Activated T-cell treated with anti-CD3 and anti-CD28 coated beads, Interleukin-2, amount 50 U/mL, for 72 hours (primary cell): ENCODE measurements at regions not wholly inside any gene's neighbourhood (a gene's known extent, or its start where the extent isn't known, plus 50 kb on each side); places are given as distances from the start of the nearest gene placed in this dataset.

Source experiments
- ATAC-seq, 2 donors: fragments of 150-1000 bp; cut with Tn5 transposase; replicated peaks in 1 of 2; 2 replicates each; pipeline ENCODE4 v1.10.0; 2021; ENCODE audit warnings: moderate library complexity in 2 of 2, mild to moderate bottlenecking in 1 of 2
- DNase-seq, 2 donors: peaks; one replicate each; pipeline ENCODE4 v3.0.0; 2021 to 2022; ENCODE audit warnings: mixed read lengths in 1 of 2
- H3K27ac Mint-ChIP-seq: one replicate; pipeline ENCODE4 v1.8.0; 2022; ENCODE audit warnings: mild to moderate bottlenecking, moderate library complexity, mixed read lengths
- H3K27me3 Mint-ChIP-seq: one replicate; pipeline ENCODE4 v1.8.0; 2022; ENCODE audit warnings: low read depth, mixed read lengths
- H3K36me3 Mint-ChIP-seq, 2 donors: one replicate each; pipeline ENCODE4 v1.8.0; 2022; ENCODE audit warnings: mixed read lengths in 2 of 2, mild to moderate bottlenecking in 1 of 2; ENCODE audit not compliant: insufficient read depth in 2 of 2
- H3K4me1 Mint-ChIP-seq: one replicate; pipeline ENCODE4 v1.8.0; 2022; ENCODE audit warnings: low read depth, mixed read lengths
- H3K4me3 Mint-ChIP-seq, 2 donors: one replicate each; pipeline ENCODE4 v1.8.0; 2022; ENCODE audit warnings: mild to moderate bottlenecking in 2 of 2, mixed read lengths in 2 of 2, moderate library complexity in 2 of 2
- H3K9me3 Mint-ChIP-seq, 2 donors: one replicate each; pipeline ENCODE4 v1.8.0; 2022; ENCODE audit warnings: mixed read lengths in 2 of 2

GRCh38 chr15:77749236-77749997, 116.7 kb upstream of the LINGO1 start:
- Mint-ChIP-seq H3K27me3 (no peaks in the 10 kb centered on the region), H3K36me3 (no peaks in the 10 kb centered on the region), H3K9me3 (no peaks in the 10 kb centered on the region), H3K27ac (no peak overlapping the region), H3K4me3 (no peak overlapping the region), H3K4me1 (no peaks in the 10 kb centered on the region)
- DNase-seq: no peak
- no peak for ATAC-seq

- Mint-ChIP-seq H3K27me3 (no peaks in the 10 kb centered on the region), H3K27ac (no peak overlapping the region), H3K4me3 (no peak overlapping the region), H3K9me3 (no peaks in the 10 kb centered on the region), H3K4me1 (no peaks in the 10 kb centered on the region), H3K36me3 (no peaks in the 10 kb centered on the region)
- no peak for DNase-seq
- ATAC-seq: no peak
These were observed 115.7 kb upstream of the LINGO1 start for GRCh38 chr15:77748078-77749064.

- Mint-ChIP-seq H3K27me3 (no peaks in the 10 kb centered on the region), H3K27ac (no peak overlapping the region), H3K4me1 (no peaks in the 10 kb centered on the region), H3K36me3 (no peaks in the 10 kb centered on the region), H3K9me3 (no peaks in the 10 kb centered on the region), H3K4me3 (no peak overlapping the region)
- no peak for ATAC-seq
- DNase-seq: no peak
These were observed 114.7 kb upstream of the LINGO1 start for GRCh38 chr15:77747175-77748077.

GRCh38 chr15:77746254-77747174, 113.8 kb upstream of the LINGO1 start:
- Mint-ChIP-seq H3K4me1 (no peaks in the 10 kb centered on the region), H3K27me3 (no peaks in the 10 kb centered on the region), H3K9me3 (no peaks in the 10 kb centered on the region), H3K36me3 (no peaks in the 10 kb centered on the region), H3K4me3 (no peak overlapping the region), H3K27ac (no peak overlapping the region)
- no peak for ATAC-seq
- DNase-seq: no peak

GRCh38 chr15:77744398-77744797, 111.7 kb upstream of the LINGO1 start:
- ATAC-seq (no peak), DNase-seq (no peak)
- Mint-ChIP-seq H3K27ac (no peak overlapping the region), H3K4me3 (no peak overlapping the region), H3K36me3 (no peaks in the 10 kb centered on the region), H3K9me3 (no peaks in the 10 kb centered on the region), H3K27me3 (no peaks in the 10 kb centered on the region), H3K4me1 (no peaks in the 10 kb centered on the region)

GRCh38 chr15:77742570-77742969, 109.9 kb upstream of the LINGO1 start:
- Mint-ChIP-seq H3K4me3 (no peak overlapping the region), H3K36me3 (no peaks in the 10 kb centered on the region), H3K9me3 (no peaks in the 10 kb centered on the region), H3K27ac (no peak overlapping the region), H3K4me1 (no peaks in the 10 kb centered on the region), H3K27me3 (peaks cover 8% of the 10 kb centered on the region)
- DNase-seq: no peak
- no peak for ATAC-seq

- H3K36me3 Mint-ChIP-seq: no peaks in the 10 kb centered on the region
- no peak for DNase-seq
These were observed 109.4 kb upstream of the LINGO1 start for GRCh38 chr15:77742127-77742526.

GRCh38 chr15:77741106-77741505, 108.4 kb upstream of the LINGO1 start:
- ATAC-seq (no peak), DNase-seq (no peak)
- Mint-ChIP-seq H3K9me3 (no peaks in the 10 kb centered on the region), H3K36me3 (no peaks in the 10 kb centered on the region), H3K4me3 (no peak overlapping the region), H3K4me1 (no peaks in the 10 kb centered on the region), H3K27ac (no peak overlapping the region), H3K27me3 (peaks cover 8% of the 10 kb centered on the region)

More at GRCh38 chr15:77742127-77742526, 109.4 kb upstream of the LINGO1 start:
- Mint-ChIP-seq H3K4me3 (no peak overlapping the region), H3K27ac (no peak overlapping the region), H3K4me1 (no peaks in the 10 kb centered on the region), H3K9me3 (no peaks in the 10 kb centered on the region), H3K27me3 (peaks cover 8% of the 10 kb centered on the region)
- no peak for ATAC-seq

- Mint-ChIP-seq H3K27me3 (peaks cover 8% of the 10 kb centered on the region), H3K27ac (no peak overlapping the region), H3K4me1 (no peaks in the 10 kb centered on the region), H3K36me3 (no peaks in the 10 kb centered on the region), H3K9me3 (no peaks in the 10 kb centered on the region), H3K4me3 (no peak overlapping the region)
- ATAC-seq (no peak), DNase-seq (no peak)
These were observed 107.1 kb upstream of the LINGO1 start for GRCh38 chr15:77739591-77740378.

- Mint-ChIP-seq H3K9me3 (no peaks in the 10 kb centered on the region), H3K4me1 (no peaks in the 10 kb centered on the region), H3K4me3 (no peak overlapping the region), H3K27me3 (peaks cover 8% of the 10 kb centered on the region), H3K27ac (no peak overlapping the region), H3K36me3 (no peaks in the 10 kb centered on the region)
- ATAC-seq: no peak
- DNase-seq: no peak
These were observed 106.0 kb upstream of the LINGO1 start for GRCh38 chr15:77738441-77739302.

GRCh38 chr15:77738038-77738370, 105.3 kb upstream of the LINGO1 start:
- Mint-ChIP-seq H3K27ac (no peak overlapping the region), H3K4me3 (no peak overlapping the region), H3K27me3 (peaks cover 8% of the 10 kb centered on the region), H3K9me3 (no peaks in the 10 kb centered on the region), H3K4me1 (no peaks in the 10 kb centered on the region), H3K36me3 (no peaks in the 10 kb centered on the region)
- ATAC-seq (no peak), DNase-seq (no peak)
